Aorta (tissue), 5 donors: ENCODE measurements at regions not wholly inside any gene's neighbourhood (a gene's known extent, or its start where the extent isn't known, plus 50 kb on each side); places are given as distances from the start of the nearest gene placed in this dataset.
A peak's percentile ranks its signal among the peaks of the same experiment; 100 is the strongest.

Experiments used
- ATAC-seq: fragments of 200-7000 bp; cut with Tn5 transposase; one replicate; pipeline ENCODE4 v1.9.1; 2022; ENCODE audit warnings: moderate library complexity; ENCODE audit not compliant: low FRiP score
- DNase-seq, 2 donors: peaks; one replicate each; pipeline ENCODE4 v3.0.0-alpha.2; 2020
- H3K27ac ChIP-seq, 2 donors: one replicate each; pipeline ENCODE4 v1.5.1; 2013; ENCODE audit warnings: low read length in 2 of 2, mild to moderate bottlenecking in 2 of 2, moderate library complexity in 2 of 2, control low read depth in 1 of 2, inconsistent platforms in 1 of 2, low read depth in 1 of 2
- H3K27me3 ChIP-seq, 2 donors: one replicate each; pipeline ENCODE4 v1.6.1; 2013; ENCODE audit warnings: control low read depth in 1 of 2, low read length in 1 of 2, mild to moderate bottlenecking in 1 of 2, moderate library complexity in 1 of 2; ENCODE audit not compliant: insufficient read depth in 2 of 2, control insufficient read depth in 1 of 2
- H3K36me3 ChIP-seq, 2 donors: one replicate each; pipeline ENCODE4 v1.6.1; 2013; ENCODE audit warnings: control low read depth in 1 of 2, low read length in 1 of 2, mild to moderate bottlenecking in 1 of 2; ENCODE audit not compliant: insufficient read depth in 2 of 2, control insufficient read depth in 1 of 2
- H3K4me1 ChIP-seq, 2 donors: one replicate each; pipeline ENCODE4 v1.6.1; 2013; ENCODE audit warnings: low read length in 2 of 2, control low read depth in 1 of 2, mild to moderate bottlenecking in 1 of 2, moderate library complexity in 1 of 2; ENCODE audit not compliant: insufficient read depth in 2 of 2, control insufficient read depth in 1 of 2
- H3K4me3 ChIP-seq, 2 donors: one replicate each; pipeline ENCODE4 v1.5.1; 2013; ENCODE audit warnings: low read length in 2 of 2, control low read depth in 1 of 2, mild to moderate bottlenecking in 1 of 2
- H3K9me3 ChIP-seq: one replicate; pipeline ENCODE4 v1.6.1; 2013; ENCODE audit warnings: mild to moderate bottlenecking, low read length; ENCODE audit not compliant: control insufficient read depth
- WGBS, 2 donors: extraction: QIAGEN DNeasy Blood & Tissue Kit; methylation state at CpG; one replicate each; pipeline ENCODE4 v1.1.7; 2013; 5-methylcytosine and 5-hydroxymethylcytosine counted together
- intact Hi-C, 2 donors: fragments of 100-400 bp; cut with DNase I; formaldehyde crosslinking; loops; one replicate each; pipeline versions ENCODE4 v1.14.2 to v1.15.0; 2022
- donor health status: healthy with polysubstance abuse.
- donor health status: Bipolar disorder and iron deficiency.
- donor health status: DM: no; HTN: no; CAD: no.
- donor health status: DM: no; HTN: no; CAD: no.
- donor health status: DM: yes; HTN: yes; CAD: no.

DNA sequence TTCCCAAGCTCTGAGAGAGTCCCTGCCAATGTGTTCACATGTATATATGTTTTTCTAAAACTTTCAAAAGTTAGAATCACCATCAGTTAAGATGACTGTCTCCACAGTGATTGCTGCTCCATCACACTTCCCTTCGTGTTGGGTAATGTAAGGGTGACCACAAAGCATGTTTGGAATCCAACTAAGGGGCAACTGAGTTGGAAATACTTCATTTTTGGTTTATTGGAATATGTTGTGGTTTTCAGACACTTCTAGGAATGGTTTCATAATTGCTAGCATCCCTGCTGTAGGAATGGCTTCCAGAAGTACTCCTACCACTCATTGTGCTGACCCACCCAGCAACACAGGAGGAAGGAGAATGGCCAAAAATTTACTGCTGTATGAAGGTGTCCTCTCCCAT is 212.5 kb upstream of the GULP1 start:
- H3K36me3 ChIP-seq = no peaks in the 10 kb centered on the region
- no peak for DNase-seq
- no peaks in the 10 kb centered on the region for H3K9me3 ChIP-seq
- intact Hi-C loops = no loop called here
- H3K4me3 ChIP-seq = no peak overlapping the region
- no peaks in the 10 kb centered on the region for H3K4me1 ChIP-seq
- no peaks in the 10 kb centered on the region for H3K27me3 ChIP-seq
- ATAC-seq = no peak
- no peak overlapping the region for H3K27ac ChIP-seq
- WGBS, 2 donors = 69 to 74% methylated on average over 1 of the region's 1 CpG

DNA sequence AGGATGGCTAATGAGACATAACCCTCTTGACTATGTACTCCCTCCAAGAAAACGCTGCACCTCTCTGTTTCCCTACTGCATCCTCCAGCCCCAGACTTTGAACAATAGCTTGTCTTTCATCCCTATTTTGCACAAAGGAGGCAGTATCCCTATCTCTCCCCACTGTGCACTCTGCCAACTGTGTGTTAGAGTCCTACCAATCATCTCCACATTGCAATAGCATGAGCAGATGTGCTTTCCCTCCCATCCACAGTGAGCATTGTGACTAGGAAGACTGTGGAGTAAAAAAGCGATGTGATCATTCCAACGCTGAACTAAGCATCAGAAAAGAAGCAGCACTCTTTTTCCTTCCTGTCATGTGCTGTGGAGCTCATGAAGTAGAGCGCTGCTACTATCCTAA is 206.3 kb upstream of the GULP1 start:
- no peak overlapping the region for H3K27ac ChIP-seq
- H3K4me1 ChIP-seq = no peaks in the 10 kb centered on the region
- ATAC-seq (no peak), DNase-seq (no peak)
- H3K36me3 ChIP-seq = no peaks in the 10 kb centered on the region
- WGBS, 2 donors = 70 to 84% methylated on average over 4 of the region's 4 CpGs
- no peaks in the 10 kb centered on the region for H3K27me3 ChIP-seq
- intact Hi-C loops = no loop called here
- no peak overlapping the region for H3K4me3 ChIP-seq
- H3K9me3 ChIP-seq = no peaks in the 10 kb centered on the region

DNA sequence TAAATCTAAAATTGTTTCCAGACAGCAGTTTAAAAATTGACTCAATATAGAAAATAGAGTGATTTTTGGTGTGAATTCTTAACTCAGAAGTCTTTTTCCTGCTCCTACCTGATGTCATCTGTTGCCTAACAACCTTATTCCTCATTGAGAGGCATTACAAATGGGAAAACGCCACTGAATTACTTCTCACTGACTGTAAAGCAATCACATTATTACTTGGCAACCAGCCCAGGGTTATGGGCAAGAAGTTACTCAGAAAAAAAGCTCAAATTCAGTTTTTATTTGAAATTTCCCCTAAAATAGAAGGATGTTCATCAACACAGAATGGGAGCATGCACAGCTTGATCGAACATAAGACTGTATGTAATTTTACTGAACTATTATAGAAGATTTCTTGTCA is 201.8 kb upstream of the GULP1 start:
- Histone ChIP-seq H3K4me1 (no peaks in the 10 kb centered on the region), H3K4me3 (no peak overlapping the region), H3K27ac (no peak overlapping the region), H3K9me3 (no peaks in the 10 kb centered on the region), H3K27me3 (no peaks in the 10 kb centered on the region), H3K36me3 (no peaks in the 10 kb centered on the region)
- ATAC-seq = no peak
- 87% methylated on average over 2 of the region's 2 CpGs for WGBS, 2 donors
- no peak for DNase-seq
- intact Hi-C loops = no loop called here

DNA sequence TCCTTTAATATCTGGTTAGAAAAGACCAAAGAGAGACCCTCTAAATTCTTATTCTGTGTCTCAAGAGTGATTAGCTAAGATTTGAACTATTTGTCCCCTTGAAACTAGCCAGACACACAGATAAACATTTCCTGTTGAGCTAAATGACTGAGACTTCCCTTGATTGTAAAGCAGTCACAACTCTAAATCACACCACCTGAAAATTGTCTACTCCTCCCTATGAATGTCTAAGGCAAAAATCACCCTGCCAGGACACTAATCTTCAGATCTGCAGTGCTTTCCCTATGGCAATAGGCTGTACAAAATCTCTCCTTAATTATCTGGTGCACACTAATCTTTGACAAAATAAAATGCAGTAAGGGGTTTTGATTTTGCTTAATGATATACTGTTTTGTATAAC is 200.5 kb upstream of the GULP1 start:
- ATAC-seq = no peak
- Histone ChIP-seq H3K36me3 (no peaks in the 10 kb centered on the region), H3K27me3 (no peaks in the 10 kb centered on the region), H3K27ac (no peak overlapping the region), H3K4me3 (no peak overlapping the region), H3K4me1 (no peaks in the 10 kb centered on the region), H3K9me3 (no peaks in the 10 kb centered on the region)
- intact Hi-C loops = no loop called here
- DNase-seq = no peak

DNA sequence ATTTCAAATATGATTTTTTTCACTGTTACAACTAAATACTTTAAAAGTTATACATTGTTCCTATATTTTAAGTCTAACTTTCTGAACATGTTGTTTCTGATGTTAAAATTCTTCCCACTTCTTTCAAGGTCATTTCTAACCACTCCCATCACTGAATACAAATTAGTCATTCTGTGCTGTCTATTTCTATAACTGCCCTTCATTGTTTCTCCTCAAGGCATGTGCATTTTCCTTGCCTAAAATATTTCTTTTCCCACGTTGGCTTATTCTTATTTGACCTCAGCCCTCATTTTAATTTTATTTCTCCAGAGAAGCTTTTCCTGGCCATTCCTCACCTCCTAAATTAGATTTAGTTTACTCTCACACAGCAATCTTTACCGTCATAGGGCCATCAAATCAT is 198.9 kb upstream of the GULP1 start:
- Histone ChIP-seq H3K27me3 (no peaks in the 10 kb centered on the region), H3K4me1 (no peaks in the 10 kb centered on the region), H3K9me3 (no peaks in the 10 kb centered on the region), H3K36me3 (no peaks in the 10 kb centered on the region), H3K4me3 (no peak overlapping the region), H3K27ac (no peak overlapping the region)
- DNase-seq (no peak), ATAC-seq (no peak)
- intact Hi-C loops = no loop called here
- WGBS, 2 donors = 75 to 77% methylated on average over 2 of the region's 2 CpGs

DNA sequence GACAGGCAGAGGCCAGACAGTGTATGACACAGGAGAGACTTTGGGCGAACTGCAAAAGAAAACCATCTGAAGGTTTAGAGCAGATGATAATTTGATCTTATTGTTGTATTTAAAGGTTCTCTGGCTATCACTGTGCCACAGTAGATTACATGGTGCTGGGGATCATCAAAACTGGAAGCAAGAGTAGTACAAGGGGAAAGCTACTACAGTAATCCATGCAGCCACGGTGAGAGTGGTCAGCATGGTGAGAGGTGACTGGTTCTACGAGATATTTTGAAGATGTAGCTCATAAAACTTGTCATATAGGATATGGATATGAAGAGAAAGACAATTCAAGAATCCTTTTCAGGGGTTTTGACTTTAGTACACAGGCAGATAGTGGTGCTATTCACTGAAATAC is 194.8 kb upstream of the GULP1 start:
- no peaks in the 10 kb centered on the region for H3K4me1 ChIP-seq
- H3K27ac ChIP-seq = no peak overlapping the region
- ATAC-seq (no peak), DNase-seq (no peak)
- no peaks in the 10 kb centered on the region for H3K27me3 ChIP-seq
- H3K4me3 ChIP-seq = no peak overlapping the region
- H3K9me3 ChIP-seq = no peaks in the 10 kb centered on the region
- WGBS, 2 donors = 93 to 95% methylated on average over 3 of the region's 3 CpGs
- no peaks in the 10 kb centered on the region for H3K36me3 ChIP-seq
- intact Hi-C loops = no loop called here

DNA sequence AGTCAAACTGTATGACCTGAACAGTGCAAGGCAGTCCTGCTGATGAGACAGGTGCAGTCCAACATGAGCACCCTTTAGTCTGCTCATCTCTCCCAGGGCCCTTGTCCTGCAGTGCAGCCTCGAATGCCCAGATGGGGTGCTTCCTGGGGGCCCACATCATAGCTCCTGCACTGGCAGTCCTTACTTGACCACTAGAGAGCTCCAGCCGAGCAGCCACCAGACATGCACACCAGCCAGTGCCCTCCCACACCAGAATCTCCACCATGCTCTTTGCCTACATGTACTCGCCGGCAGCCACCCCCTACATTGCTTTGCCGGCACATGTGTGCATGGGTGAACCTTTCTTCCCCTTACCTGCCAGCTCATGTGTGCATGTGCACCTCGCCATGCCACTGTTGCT is 188.8 kb upstream of the GULP1 start:
- WGBS, 2 donors = 82 to 94% methylated on average over 6 of the region's 6 CpGs
- Histone ChIP-seq H3K4me3 (no peak overlapping the region), H3K27ac (no peak overlapping the region), H3K36me3 (no peaks in the 10 kb centered on the region), H3K9me3 (peaks cover 1% of the 10 kb centered on the region), H3K27me3 (no peaks in the 10 kb centered on the region), H3K4me1 (no peaks in the 10 kb centered on the region)
- intact Hi-C loops = no loop called here
- ATAC-seq = no peak
- DNase-seq = no peak

DNA sequence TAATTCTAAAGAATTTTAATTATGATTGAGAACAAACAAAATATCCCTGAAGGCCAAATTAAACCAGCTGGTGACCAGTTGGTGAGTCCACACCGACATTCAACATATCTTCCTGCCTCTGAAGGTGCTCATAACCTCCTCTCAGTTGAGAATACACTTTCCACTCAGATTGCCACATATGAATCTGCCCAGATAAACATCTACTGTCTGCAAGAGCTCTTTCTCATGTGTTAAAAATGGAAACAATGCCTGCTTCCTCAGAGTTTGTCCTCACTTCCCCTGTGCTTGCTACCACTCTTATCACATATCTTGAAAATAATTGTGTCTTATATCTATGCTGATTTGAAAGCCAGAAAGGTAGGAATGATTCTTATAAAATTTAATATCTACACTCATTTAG is 177.7 kb upstream of the GULP1 start:
- WGBS, 2 donors = 13% methylated on average over 1 of the region's 1 CpG
- Histone ChIP-seq H3K27ac (no peak overlapping the region), H3K4me3 (no peak overlapping the region), H3K4me1 (peaks cover 2 to 4% of the 10 kb centered on the region in 2 donors), H3K36me3 (no peaks in the 10 kb centered on the region), H3K27me3 (no peaks in the 10 kb centered on the region), H3K9me3 (no peaks in the 10 kb centered on the region)
- intact Hi-C loops = no loop called here
- ATAC-seq (no peak), DNase-seq (no peak)

DNA sequence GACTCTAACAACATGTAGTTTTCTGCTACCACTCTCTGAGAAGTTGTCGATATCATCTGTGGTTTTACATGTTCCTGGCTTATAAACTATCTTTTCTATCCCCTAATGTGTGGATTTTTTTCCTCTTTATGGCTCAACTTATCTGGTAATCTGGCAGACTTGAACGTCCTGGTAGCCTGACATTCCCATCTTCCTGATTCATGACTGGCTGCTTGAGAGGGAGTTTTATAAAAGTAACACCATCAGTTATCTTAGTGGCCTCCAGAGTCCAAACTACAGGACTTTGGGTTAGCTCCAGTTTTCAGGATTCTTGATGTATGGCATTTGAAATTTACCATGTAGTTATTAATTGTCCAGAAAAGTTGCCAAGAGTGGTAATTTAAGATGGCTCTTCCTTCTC is 174.0 kb upstream of the GULP1 start:
- H3K27ac ChIP-seq = peak overlapping the region in 1 of 2 donors; percentile 67
- no peaks in the 10 kb centered on the region for H3K9me3 ChIP-seq
- H3K36me3 ChIP-seq = no peaks in the 10 kb centered on the region
- intact Hi-C loops = no loop called here
- peaks cover 2 to 6% of the 10 kb centered on the region in 2 donors for H3K4me1 ChIP-seq
- ATAC-seq = no peak
- 22 to 29% methylated on average over 2 of the region's 2 CpGs for WGBS, 2 donors
- H3K27me3 ChIP-seq = no peaks in the 10 kb centered on the region
- no peak for DNase-seq
- no peak overlapping the region for H3K4me3 ChIP-seq
